Kidney capillary endothelial cell (primary cell): ENCODE measurements at regions not wholly inside any gene's neighbourhood (a gene's known extent, or its start where the extent isn't known, plus 50 kb on each side); places are given as distances from the start of the nearest gene placed in this dataset.
"Not testable (repeated sequence)": the region's sequence is repeated elsewhere in the genome, so short reads cannot be mapped to it uniquely, and the experiment has no call there.

Source experiments
- DNase-seq: peaks from one replicate; pipeline ENCODE4 v3.0.0-alpha.2; 2018; ENCODE audit warnings: low spot score

- DNase-seq = no peak
Observed at GRCh38 chr18:55953326-55953725, 365.3 kb upstream of the TCF4 start.

- not testable (repeated sequence) for DNase-seq
Observed at GRCh38 chr18:55951738-55952137, 363.7 kb upstream of the TCF4 start.

GRCh38 chr18:55950379-55951166, 362.6 kb upstream of the TCF4 start:
- no peak for DNase-seq

GRCh38 chr18:55934821-55935220, 346.8 kb upstream of the TCF4 start:
- DNase-seq = no peak

GRCh38 chr18:55932675-55933074, 344.7 kb upstream of the TCF4 start:
- DNase-seq = no peak

GRCh38 chr18:55927831-55928230, 339.8 kb upstream of the TCF4 start:
- no peak for DNase-seq

- no peak for DNase-seq
Observed at GRCh38 chr18:55925772-55926171, 337.8 kb upstream of the TCF4 start.

- DNase-seq = no peak
Observed at GRCh38 chr18:55920063-55920462, 332.1 kb upstream of the TCF4 start.

GRCh38 chr18:55918444-55918843, 330.5 kb upstream of the TCF4 start:
- DNase-seq = no peak

- DNase-seq = no peak
Observed at GRCh38 chr18:55912919-55913318, 324.9 kb upstream of the TCF4 start.

GRCh38 chr18:55912071-55912470, 324.1 kb upstream of the TCF4 start:
- DNase-seq = no peak

GRCh38 chr18:55910296-55910695, 322.3 kb upstream of the TCF4 start:
- no peak for DNase-seq

- DNase-seq = no peak
Observed at GRCh38 chr18:55908901-55909366, 320.9 kb upstream of the TCF4 start.

GRCh38 chr18:55907453-55908175, 319.6 kb upstream of the TCF4 start:
- peak; percentile 7 for DNase-seq

GRCh38 chr18:55906536-55906935, 318.5 kb upstream of the TCF4 start:
- DNase-seq = peak; percentile 60

GRCh38 chr18:55903911-55904310, 315.9 kb upstream of the TCF4 start:
- DNase-seq = no peak

GRCh38 chr18:55900380-55900779, 312.4 kb upstream of the TCF4 start:
- DNase-seq = no peak

GRCh38 chr18:55897091-55897689, 309.2 kb upstream of the TCF4 start:
- no peak for DNase-seq

- no peak for DNase-seq
Observed at GRCh38 chr18:55893948-55894347, 306.0 kb upstream of the TCF4 start.

- not testable (repeated sequence) for DNase-seq
Observed at GRCh38 chr18:55892862-55893813, 305.1 kb upstream of the TCF4 start.

- no peak for DNase-seq
Observed at GRCh38 chr18:55886886-55887285, 298.9 kb upstream of the TCF4 start.

GRCh38 chr18:55884498-55884897, 296.5 kb upstream of the TCF4 start:
- no peak for DNase-seq
